RPMI7951 (cell line): ENCODE measurements at regions not wholly inside any gene's neighbourhood (a gene's known extent, or its start where the extent isn't known, plus 50 kb on each side); places are given as distances from the start of the nearest gene placed in this dataset.

Experiments used
- DNase-seq: peaks from one replicate; pipeline ENCODE4 v3.0.0-alpha.2; 2012; ENCODE audit warnings: low read depth

DNA sequence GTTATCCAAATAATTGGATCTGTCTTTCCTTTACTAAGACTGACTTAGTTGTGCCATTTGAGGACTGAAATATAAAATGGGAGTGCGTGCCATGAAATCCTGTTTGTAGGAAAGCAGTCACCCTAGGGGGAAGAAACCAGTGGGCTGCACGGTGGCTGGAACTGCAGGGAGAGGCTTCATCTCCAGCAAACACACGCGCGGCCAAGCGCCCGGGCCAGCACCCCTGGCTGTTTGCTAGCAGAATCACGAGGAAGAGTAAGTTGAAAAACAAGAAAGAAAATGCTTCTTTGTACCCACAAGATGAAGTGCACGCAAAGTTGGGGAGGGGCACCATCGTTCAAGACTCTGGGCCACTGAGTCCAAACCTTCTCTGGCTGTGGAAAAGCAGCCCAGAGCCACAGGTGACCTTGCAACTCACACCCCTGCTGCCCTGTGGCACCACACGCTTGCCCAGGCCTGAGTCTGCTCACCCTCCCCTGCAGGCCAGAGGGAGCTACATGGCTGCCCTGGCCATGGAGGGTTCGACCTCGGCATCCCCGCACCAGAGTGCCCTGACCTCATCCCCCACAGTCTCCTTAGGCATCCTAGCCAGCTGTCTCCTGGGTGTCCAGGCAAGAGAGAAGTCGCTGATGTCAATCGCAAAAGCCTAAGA lies 55.2 kb downstream of the IRX2 start:
- no peak for DNase-seq

DNA sequence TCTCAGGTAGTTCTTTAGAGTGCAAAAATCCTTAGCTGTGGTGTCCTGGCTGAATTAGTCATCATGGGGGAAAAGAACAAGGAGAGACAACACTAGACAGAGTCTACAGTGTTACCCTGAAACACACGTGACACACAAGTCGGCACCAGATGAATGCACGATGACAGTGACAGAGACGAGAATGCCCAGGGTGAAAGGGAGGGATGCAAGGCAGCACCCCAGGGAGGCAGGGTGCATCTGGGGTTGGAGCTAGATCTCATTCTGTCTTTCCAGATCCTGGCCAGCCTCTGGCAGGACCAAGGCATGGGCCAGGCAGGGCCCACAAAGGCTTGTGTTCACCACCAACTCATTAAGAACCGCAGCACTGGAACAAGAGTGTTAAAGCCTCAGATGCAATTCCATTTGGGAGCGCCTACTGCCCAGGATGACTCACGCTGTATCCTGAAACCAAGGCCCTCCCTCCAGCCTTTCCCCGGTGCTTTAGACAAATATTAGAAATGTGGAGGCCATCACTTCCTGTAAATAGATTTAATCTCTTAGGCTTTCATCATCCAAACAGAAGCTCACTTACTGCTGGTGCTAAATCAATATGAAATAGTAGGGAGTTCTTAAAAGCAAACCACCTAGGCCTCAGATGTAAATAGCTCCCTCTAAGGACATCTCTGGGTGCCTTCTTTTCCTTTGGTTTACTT lies 56.1 kb downstream of the IRX2 start:
- no peak for DNase-seq

DNA sequence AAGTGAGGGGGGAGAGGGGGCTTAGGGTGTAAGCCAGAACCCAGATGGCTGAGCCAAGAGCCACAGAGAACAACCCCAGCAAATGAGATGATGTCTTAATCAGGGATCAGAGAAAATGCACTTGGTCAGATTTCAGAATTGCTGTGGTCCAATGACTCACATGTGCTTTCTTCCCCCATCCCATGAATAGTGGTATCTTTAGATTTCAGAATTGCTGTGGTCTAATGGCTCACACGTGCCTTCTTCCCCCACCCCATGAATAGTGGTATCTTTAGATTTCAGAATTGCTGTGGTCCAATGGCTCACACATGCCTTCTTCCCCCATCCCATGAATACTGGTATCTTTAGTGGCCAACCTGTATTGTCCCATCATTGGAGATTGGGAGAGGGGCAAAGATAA lies 59.9 kb downstream of the IRX2 start:
- no peak for DNase-seq

DNA sequence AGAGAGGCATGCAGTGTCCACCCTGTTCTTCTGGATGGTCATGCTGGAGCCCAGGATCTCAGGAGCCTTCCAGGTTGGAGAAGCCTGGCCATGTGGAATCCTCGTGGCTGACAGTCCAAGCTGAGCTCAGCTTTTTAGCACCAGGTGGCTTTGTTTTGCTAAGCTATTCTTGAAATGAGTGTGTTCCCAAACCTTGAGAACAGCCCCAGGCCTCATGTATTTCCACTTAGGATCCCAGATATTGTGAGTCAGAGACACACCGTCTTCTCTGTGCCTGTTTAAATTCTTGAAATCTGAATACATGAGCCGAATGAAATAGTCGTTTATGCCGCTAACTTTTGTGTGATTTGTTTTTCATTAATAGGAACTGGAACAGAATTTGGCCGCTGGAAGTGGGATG lies 61.2 kb downstream of the IRX2 start:
- DNase-seq = no peak

DNA sequence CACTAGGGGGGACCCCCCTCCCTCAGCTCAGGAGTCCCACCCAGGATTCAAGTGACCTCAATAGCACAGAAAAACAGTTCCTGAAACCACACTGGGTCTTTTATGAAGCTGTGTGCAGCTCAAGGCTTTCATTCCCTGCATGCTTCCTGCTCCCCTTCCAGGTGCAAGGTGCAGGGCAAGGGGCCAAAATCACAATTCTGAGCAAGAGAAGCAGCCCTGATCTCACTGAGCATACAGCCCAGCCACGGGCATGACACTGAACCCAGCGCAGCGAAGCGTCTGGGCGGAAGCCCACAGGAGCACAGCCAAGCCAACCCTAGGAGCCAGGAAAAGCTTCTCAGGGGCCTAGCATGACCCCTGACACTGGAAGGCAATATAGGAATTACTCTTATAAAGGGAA lies 62.9 kb downstream of the IRX2 start:
- DNase-seq = no peak

DNA sequence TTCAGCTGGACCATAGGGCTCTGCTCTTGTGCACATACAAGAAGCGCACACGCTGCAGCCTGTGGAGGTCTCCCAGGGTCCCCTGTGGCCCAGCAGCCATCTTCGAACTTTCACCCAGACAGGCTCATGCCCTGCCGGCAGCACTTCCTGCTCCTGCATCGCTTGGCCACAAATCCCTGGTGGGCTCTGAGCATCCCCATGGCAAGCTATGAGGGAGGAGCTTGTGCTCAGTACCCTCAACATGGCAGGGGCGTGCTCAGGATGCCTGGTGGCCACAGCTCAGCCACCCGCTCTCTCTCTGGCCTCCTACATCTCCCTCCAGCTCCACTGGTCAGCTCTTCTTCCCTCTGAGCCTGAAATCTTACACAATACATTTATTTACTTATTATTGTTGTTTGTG lies 63.7 kb downstream of the IRX2 start:
- no peak for DNase-seq

DNA sequence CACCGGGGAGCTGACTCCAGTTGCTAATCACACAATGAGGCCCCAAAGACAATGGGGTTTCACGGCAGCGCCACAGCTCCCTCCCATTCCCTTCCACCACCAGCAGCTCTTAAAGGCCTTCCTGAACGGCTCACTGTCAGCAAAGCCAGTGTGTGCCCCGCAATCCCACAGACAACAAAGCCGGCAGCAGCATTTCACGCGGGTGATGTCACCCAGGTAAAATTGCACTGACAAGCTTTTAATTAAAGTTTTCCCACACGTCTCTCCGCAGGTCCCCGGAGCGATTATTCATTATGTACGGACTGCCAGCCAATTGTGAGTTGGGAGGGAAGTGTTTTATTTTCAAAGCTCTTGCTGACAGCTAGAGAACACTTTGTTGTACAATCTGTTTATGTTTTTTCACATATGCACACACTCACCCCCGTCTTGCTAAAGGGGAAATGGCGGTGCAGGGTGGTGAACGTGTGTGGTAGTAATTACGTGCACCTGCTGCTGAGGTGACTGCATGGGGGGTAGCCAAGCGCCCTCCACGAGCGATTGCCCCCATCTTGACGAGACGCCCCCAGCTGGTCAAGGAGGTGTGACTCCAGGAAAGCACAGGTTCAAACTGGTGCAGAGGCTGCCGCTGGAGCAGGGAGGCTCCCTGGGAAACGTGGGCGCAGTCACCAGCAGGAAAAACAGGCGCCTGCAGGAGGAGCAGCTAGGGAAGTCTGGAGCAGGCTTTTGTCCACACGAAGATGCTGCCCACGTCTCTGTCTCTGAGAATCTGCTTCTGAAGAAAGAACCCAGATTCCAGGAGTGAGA lies 65.0 kb downstream of the IRX2 start:
- no peak for DNase-seq

DNA sequence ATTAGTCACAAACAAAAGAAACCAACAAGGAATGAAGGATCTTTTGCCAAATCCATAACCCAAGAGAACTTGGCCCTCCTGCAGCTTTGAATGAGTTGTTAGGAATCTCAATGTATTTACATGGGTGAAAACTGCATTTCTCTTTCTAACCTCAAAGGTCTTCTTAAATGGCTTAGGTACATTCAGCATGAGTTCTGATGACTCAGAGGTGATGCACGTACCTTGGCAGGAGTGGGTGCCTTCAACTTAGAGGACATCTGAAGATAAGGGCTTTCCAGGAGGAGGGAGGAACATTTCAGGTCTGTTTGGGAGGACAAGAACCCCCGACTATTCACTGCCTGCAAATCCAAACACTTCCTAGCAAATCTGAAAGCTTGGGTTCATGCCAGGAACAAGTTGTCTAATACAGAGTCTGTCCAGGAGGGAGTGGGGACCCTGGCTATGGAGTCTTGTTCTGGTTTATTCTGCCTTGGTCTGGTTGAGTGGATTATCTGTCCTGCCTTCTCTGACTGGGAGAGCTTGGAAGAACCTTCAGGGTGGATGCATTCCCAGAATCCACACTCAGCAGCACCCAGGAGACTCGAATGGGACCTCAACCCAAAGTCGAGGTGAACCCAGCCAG lies 65.7 kb downstream of the IRX2 start:
- DNase-seq = no peak

DNA sequence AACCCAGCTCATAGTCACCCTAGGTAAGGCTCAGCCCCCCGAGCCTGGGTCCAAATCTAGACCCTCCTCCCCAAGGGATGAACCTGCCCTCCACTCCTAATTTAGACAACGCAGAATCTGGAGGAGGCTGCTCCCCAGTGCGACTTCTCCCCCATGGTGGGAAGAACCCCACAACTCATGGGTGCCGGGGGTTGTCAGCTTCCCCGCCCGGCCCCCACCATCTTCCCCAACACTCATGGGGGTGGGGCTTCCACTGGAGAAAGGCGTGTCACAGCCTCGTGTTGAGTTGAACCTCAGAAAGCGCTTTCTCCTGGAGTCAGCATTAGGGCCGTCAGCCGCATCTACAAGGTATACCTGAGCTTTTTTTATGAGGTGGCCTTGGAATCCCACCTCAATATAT lies 66.9 kb downstream of the IRX2 start:
- DNase-seq = no peak

DNA sequence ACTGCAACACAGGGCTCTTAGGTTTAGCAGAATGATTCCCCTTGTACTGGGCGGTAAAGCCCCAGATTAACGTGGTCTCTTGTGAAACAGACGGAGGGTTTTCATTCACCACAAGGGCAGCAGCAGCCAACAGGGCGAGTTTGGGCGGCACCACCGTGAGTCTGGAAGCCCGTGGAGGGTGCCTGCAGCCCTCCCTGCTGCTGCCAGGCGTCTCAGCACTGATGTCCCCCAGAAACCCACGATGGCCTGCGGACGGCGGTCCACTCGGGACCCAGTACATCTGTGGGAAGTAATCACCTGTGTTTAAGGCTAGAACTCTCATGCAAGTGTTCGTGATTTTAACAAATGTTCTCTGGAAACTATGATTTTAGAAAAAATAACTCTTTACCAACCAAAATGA lies 67.8 kb downstream of the IRX2 start:
- DNase-seq = no peak

DNA sequence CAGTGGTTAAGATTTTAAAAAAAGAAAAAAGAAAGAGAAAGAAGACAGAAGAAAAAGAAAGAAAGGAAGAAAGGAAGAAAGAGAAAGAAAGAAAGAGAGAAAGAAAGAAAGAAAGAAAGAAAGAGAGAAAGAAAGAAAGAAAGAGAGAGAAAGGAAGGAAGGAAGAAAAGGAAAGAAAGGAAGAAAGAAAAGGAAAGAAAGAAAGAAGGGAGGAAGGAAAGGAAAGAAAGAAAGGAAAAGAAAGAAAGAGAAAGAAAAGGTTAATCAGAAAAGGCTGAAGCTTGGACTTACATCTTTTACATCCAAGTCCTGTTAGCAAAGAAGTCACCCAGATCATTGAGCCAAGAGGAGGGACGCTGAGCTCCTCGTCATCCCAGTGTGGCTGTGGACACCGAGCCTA lies 70.0 kb downstream of the IRX2 start:
- DNase-seq = no peak

DNA sequence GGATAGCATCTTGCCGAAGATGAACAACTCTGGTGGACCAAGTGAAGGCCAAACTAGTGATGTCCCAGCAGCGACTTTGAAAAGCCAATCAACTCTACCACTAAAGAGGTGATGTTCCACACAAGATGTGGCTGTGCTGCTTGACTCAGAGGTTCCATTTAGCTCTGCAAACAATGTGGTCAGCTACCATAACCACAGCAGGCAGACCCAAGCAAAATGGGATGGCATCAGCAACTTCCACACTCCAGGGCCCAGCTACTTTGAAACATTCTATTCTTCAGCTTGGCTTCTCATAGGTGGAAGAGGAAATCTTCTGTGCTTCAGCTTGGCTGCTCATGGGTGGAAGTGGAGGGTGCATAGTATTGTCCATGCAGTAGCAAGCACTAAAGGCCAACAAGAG lies 70.5 kb downstream of the IRX2 start:
- no peak for DNase-seq

DNA sequence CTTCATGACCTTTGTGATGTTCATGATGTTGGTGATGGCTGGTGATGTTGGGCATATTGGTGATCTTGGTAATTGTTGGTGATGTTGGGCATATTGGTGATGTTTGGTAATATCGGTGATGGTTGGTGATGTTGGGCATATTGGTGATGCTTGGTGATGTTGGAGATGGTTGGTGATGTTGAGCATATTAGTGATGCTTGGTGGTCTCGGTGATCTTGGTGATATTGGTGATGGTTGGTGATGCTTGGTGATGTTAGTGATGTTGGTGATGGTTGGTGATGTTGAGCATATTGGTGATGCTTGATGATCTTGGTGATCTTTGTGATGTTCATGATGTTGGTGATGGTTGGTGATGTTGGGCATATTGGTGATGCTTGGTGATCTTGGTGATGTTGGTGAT lies 73.8 kb downstream of the IRX2 start:
- no peak for DNase-seq

DNA sequence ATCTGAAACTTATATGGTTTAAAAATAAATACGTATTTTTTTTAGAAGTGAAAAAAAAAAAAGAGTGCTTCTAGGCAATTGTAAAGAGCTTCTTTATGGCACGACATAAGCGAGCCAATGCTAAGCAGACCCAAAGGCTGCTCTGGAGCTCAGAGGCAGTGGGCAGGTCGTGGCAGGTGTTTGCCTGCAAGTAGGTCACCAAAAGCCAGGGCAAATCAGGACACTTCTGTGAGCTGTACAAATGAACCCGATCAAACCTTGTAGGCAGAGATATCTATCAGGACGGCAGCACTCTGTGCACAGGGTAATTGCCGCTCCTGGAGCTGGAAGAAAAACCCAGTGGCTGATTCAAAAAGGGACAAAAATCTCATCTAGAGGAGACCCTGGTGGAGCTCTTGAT lies 75.9 kb downstream of the IRX2 start:
- DNase-seq = no peak

DNA sequence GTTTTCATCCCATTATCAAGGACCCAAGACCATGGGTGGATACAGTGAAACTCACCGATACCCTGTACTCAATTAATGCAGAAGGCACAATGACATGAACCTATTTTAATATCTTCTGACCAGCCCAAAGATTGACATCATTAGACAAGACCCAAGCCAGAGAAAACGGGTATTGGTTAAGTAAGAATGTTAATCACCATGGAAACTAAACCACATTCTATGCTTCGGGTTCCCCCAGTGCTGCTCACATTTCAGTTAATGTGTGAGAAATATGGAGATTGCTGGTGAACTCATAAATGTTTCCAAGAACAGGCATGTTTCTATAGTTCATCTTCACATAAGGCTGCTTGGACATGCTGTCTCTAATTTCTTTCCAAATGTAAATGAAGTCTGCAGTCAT lies 77.0 kb downstream of the IRX2 start:
- no peak for DNase-seq

DNA sequence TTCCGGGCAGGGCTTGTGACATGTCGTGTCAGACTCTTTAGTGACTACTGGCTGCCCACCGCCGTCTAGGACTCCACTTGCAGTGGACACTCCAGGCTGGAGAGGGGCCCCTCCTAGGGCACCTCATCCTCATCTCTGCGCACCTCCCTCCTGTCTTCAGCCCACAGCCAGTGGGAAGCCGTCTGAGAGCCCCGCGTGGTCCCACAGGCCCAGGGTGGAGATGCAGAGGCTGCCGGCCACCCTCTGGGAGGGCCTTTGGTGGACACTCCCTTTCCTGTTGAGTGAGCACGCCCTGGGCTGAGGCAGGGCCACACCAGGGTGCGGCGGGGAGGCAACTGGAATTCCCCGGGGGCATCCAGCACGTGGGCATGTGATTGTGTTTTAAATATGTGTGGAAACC lies 80.5 kb downstream of the IRX2 start:
- no peak for DNase-seq

DNA sequence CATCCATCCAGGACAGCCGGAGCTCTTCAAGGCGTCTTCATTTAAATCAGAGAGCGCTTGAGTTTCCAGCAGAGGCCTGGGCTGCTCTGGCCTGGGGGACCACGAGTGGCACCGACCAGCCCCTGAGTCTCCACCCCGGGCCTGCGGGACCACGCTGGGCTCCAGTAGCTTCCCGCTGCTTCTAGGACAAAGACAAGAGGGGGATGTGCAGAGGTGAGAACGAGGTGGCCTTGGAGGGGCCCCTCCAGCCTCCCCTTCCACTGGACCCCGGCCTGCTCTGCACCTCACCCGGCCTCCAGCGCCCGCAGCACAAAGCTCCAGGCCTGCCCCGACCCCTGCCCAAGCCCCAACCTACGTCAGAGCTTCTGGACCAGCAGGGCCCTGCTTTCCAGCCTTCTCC lies 81.6 kb downstream of the IRX2 start:
- no peak for DNase-seq

DNA sequence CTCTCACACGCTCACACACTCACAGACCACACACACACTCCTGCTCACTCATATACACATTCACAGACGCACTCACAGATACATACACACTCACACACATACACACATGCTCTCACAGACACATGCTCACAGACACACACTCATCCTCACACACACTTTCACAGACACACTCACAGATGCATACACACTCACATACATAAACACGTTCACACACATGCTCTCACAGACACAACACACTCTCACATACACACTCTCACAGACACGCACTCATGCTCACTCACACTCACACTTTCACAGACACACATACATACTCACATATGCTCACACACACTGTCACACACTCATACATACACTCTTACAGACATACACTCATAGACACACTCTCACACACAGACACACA lies 82.2 kb downstream of the IRX2 start:
- DNase-seq = no peak

DNA sequence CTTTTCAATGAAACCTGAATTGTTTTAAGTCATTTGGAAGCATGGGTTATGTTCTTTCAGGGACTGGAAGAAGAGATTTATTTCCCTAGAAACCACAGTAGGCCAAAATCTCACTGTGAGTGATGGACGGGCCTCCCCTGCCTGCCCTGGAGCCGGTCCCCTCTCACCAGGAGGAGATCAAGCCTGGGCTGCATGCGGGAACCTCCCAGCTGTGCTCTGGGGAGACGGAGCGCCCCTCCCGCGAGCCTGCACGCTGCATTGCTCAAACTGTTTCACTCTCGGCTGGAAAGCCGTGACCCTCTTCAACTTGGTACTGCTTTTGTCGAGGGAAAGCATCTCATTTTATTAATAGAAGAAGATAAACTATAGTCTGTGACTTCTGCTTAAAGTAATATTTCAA lies 85.4 kb downstream of the IRX2 start:
- no peak for DNase-seq

DNA sequence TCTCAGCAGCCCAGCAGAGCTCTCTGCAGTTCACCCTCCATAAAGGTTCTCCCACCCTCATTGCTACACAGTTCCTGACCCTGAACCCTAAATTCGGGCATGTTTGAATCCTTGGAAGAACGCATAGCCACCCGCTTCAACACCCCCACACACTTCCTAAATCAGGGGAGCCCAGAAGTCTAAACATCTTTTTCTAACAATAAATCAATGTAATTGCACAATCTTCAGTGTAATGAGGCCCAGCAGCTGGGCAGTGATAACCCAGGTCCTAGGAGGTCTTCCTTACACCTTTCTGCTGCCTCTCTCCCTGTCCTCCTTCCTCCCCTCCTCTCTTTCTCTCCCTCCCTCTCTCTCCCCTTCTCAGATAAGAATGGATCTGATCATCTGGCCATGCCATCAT lies 88.0 kb downstream of the IRX2 start:
- no peak for DNase-seq

DNA sequence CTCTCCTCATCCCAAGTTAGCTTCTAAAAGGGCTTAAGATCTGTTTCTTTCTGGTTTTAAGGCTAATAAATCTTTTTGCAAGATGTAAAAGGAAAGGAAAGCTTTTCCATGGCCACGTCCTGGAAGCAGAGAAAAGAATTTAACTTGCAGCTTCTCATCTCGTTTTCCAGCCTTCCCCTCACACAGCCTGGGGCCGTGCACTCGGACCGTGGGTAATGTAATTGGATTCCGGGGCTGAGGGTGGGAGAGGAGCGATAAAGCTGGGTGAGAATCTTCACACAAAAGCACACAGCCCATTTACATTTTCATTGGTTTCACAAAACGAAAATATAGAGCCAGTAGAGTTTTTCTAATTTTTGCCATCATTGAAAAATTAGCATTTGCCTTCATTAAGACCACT lies 91.2 kb downstream of the IRX2 start:
- no peak for DNase-seq

DNA sequence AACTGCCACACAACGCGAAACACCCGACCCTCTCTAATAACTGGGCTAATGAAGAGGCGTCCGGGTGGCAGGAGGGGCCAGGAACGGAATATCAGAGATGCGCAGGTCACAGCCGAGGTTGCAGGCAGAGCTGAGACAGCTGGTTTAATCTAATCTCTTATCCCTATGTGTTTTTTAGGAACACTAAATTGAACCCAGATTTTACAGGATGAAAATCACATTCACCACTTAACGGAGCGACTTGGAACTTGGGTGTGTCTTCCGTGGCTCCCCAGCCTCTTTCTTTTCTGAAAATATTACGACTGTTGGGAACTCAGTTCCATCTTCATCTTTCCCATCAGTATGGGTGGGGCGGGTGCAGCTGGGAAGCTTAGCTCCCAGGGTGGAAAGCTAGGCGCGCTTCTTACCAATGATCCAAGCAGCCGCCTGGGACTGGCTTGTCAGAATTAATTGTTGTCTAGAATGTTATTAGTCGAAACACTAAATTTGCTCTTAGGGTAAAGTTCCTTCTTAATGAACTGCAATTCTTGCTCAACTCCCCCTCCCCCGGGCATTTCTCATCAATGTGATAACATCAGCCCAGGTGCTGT lies 92.5 kb downstream of the IRX2 start:
- DNase-seq = no peak
